GM12878 (cell line): ENCODE measurements at regions not wholly inside any gene's neighbourhood (a gene's known extent, or its start where the extent isn't known, plus 50 kb on each side); places are given as distances from the start of the nearest gene placed in this dataset.

Experiments
- CHD2 ChIP-seq: IDR thresholded peaks from 2 replicates; pipeline ENCODE4 v1.6.1; 2011; ENCODE audit warnings: low read depth, low read length, improper control_type of control experiment, borderline replicate concordance
- ESRRA ChIP-seq: IDR thresholded peaks from 2 replicates; pipeline ENCODE4 v1.6.1; 2012; ENCODE audit warnings: mild to moderate bottlenecking, low read length, improper control_type of control experiment
- EZH2 ChIP-seq: IDR thresholded peaks from 2 replicates; pipeline ENCODE4 v1.6.1; 2012; ENCODE audit warnings: low read depth, mild to moderate bottlenecking, control low read depth, inconsistent platforms, low read length, borderline replicate concordance; ENCODE audit not compliant: control insufficient read depth
- KDM1A ChIP-seq: fragments of 200-600 bp; sonication (generic); IDR thresholded peaks from 2 replicates; pipeline ENCODE4 v1.6.1; 2016; ENCODE audit warnings: borderline replicate concordance
- PAX5 ChIP-seq: IDR thresholded peaks from 2 replicates; pipeline ENCODE4 v1.6.1; 2011; ENCODE audit warnings: low read depth, low read length, borderline replicate concordance
- POLR2A ChIP-seq: IDR thresholded peaks from 2 replicates; pipeline ENCODE4 v1.6.1; 2011; ENCODE audit warnings: low read depth, mild to moderate bottlenecking, low read length
- SMC3 ChIP-seq: IDR thresholded peaks from 2 replicates; pipeline ENCODE4 v1.6.1; 2011; ENCODE audit warnings: low read length, improper control_type of control experiment, borderline replicate concordance
- SP1 ChIP-seq: IDR thresholded peaks from one replicate; pipeline ENCODE4 v1.6.1; 2011; ENCODE audit warnings: low read depth, low read length
- TF ChIP-seq, protein P1 (sequence below), 3 experiments: IDR thresholded peaks in 2 of 3; conservative IDR thresholded peaks in 1 of 3; 2 replicates each; pipeline ENCODE4 v1.5.1; 2011; ENCODE audit warnings: low read depth in 3 of 3, low read length in 3 of 3, mild to moderate bottlenecking in 3 of 3, control low read depth in 2 of 3, moderate library complexity in 2 of 3, inconsistent platforms in 1 of 3, mixed read lengths in 1 of 3; ENCODE audit not compliant: control insufficient read depth in 2 of 3, insufficient read depth in 1 of 3; ENCODE audit errors: extremely low read depth in 1 of 3
- TF ChIP-seq, protein P2 (sequence below): IDR thresholded peaks from 2 replicates; pipeline ENCODE4 v1.6.1; 2012; ENCODE audit warnings: low read depth, low read length, improper control_type of control experiment
- TF ChIP-seq, protein P3 (sequence below): fragments of 450-650 bp; IDR thresholded peaks from 2 replicates; pipeline ENCODE4 v1.6.1; 2016; ENCODE audit warnings: mild to moderate bottlenecking, moderate library complexity, borderline replicate concordance
- TF ChIP-seq, protein P4 (sequence below): IDR thresholded peaks from 2 replicates; pipeline ENCODE4 v1.6.1; 2011; ENCODE audit warnings: borderline replicate concordance, low read depth, mild to moderate bottlenecking, moderate library complexity, mixed read lengths, low read length; ENCODE audit not compliant: insufficient read depth; ENCODE audit errors: extremely low read length
- TF ChIP-seq, protein P5 (sequence below): IDR thresholded peaks from 2 replicates; pipeline ENCODE4 v1.6.1; 2012; ENCODE audit warnings: low read length, inconsistent platforms
- TF ChIP-seq, protein P6 (sequence below): fragments of 450-650 bp; IDR thresholded peaks from 2 replicates; pipeline ENCODE4 v1.6.1; 2017; ENCODE audit warnings: borderline replicate concordance

DNA sequence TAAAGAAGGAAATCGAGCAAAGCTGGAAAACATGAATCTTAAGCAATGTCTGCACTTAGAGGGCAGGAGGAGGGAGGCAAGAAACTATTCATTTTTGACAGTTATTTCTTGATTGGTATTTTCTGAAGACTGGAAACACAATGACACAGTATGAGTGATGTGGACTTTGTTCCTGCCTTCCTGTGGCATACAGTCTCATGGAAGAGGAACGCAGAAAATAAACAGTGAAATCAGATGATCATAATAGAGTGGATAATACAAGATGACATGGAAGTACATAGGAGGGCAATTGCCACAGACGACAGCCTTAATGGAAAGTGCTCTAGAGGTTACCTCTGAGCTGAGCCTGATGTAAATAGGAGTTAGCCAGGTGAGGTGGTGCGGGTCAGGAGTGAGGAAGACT, 140.4 kb upstream of the MAX start:
- TF ChIP-seq, protein P1, sequence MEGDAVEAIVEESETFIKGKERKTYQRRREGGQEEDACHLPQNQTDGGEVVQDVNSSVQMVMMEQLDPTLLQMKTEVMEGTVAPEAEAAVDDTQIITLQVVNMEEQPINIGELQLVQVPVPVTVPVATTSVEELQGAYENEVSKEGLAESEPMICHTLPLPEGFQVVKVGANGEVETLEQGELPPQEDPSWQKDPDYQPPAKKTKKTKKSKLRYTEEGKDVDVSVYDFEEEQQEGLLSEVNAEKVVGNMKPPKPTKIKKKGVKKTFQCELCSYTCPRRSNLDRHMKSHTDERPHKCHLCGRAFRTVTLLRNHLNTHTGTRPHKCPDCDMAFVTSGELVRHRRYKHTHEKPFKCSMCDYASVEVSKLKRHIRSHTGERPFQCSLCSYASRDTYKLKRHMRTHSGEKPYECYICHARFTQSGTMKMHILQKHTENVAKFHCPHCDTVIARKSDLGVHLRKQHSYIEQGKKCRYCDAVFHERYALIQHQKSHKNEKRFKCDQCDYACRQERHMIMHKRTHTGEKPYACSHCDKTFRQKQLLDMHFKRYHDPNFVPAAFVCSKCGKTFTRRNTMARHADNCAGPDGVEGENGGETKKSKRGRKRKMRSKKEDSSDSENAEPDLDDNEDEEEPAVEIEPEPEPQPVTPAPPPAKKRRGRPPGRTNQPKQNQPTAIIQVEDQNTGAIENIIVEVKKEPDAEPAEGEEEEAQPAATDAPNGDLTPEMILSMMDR (IDR thresholded peaks at IDR 0.05 in 2 of 3, conservative IDR thresholded peaks at IDR 0.05 in 1 of 3; ENCODE audit: control insufficient read depth in 2 of 3, extremely low read depth in 1 of 3, insufficient read depth in 1 of 3, low read depth in 3 of 3, low read length in 3 of 3): no peak
- TF ChIP-seq, protein P2, sequence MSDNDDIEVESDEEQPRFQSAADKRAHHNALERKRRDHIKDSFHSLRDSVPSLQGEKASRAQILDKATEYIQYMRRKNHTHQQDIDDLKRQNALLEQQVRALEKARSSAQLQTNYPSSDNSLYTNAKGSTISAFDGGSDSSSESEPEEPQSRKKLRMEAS: no peak
- TF ChIP-seq SP1 (no peak), SMC3 (no peak), ESRRA (no peak), PAX5 (no peak), CHD2 (no peak), EZH2 (no peak), POLR2A (no peak), KDM1A (no peak)
- TF ChIP-seq, protein P3, sequence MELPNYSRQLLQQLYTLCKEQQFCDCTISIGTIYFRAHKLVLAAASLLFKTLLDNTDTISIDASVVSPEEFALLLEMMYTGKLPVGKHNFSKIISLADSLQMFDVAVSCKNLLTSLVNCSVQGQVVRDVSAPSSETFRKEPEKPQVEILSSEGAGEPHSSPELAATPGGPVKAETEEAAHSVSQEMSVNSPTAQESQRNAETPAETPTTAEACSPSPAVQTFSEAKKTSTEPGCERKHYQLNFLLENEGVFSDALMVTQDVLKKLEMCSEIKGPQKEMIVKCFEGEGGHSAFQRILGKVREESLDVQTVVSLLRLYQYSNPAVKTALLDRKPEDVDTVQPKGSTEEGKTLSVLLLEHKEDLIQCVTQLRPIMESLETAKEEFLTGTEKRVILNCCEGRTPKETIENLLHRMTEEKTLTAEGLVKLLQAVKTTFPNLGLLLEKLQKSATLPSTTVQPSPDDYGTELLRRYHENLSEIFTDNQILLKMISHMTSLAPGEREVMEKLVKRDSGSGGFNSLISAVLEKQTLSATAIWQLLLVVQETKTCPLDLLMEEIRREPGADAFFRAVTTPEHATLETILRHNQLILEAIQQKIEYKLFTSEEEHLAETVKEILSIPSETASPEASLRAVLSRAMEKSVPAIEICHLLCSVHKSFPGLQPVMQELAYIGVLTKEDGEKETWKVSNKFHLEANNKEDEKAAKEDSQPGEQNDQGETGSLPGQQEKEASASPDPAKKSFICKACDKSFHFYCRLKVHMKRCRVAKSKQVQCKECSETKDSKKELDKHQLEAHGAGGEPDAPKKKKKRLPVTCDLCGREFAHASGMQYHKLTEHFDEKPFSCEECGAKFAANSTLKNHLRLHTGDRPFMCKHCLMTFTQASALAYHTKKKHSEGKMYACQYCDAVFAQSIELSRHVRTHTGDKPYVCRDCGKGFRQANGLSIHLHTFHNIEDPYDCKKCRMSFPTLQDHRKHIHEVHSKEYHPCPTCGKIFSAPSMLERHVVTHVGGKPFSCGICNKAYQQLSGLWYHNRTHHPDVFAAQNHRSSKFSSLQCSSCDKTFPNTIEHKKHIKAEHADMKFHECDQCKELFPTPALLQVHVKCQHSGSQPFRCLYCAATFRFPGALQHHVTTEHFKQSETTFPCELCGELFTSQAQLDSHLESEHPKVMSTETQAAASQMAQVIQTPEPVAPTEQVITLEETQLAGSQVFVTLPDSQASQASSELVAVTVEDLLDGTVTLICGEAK: no peak
- TF ChIP-seq, protein P4, sequence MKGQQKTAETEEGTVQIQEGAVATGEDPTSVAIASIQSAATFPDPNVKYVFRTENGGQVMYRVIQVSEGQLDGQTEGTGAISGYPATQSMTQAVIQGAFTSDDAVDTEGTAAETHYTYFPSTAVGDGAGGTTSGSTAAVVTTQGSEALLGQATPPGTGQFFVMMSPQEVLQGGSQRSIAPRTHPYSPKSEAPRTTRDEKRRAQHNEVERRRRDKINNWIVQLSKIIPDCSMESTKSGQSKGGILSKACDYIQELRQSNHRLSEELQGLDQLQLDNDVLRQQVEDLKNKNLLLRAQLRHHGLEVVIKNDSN: no peak
- TF ChIP-seq, protein P5, sequence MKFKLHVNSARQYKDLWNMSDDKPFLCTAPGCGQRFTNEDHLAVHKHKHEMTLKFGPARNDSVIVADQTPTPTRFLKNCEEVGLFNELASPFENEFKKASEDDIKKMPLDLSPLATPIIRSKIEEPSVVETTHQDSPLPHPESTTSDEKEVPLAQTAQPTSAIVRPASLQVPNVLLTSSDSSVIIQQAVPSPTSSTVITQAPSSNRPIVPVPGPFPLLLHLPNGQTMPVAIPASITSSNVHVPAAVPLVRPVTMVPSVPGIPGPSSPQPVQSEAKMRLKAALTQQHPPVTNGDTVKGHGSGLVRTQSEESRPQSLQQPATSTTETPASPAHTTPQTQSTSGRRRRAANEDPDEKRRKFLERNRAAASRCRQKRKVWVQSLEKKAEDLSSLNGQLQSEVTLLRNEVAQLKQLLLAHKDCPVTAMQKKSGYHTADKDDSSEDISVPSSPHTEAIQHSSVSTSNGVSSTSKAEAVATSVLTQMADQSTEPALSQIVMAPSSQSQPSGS: no peak
- TF ChIP-seq, protein P6, sequence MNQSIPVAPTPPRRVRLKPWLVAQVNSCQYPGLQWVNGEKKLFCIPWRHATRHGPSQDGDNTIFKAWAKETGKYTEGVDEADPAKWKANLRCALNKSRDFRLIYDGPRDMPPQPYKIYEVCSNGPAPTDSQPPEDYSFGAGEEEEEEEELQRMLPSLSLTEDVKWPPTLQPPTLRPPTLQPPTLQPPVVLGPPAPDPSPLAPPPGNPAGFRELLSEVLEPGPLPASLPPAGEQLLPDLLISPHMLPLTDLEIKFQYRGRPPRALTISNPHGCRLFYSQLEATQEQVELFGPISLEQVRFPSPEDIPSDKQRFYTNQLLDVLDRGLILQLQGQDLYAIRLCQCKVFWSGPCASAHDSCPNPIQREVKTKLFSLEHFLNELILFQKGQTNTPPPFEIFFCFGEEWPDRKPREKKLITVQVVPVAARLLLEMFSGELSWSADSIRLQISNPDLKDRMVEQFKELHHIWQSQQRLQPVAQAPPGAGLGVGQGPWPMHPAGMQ: no peak
